NCI-H1436 (cell line): ENCODE measurements at regions not wholly inside any gene's neighbourhood (a gene's known extent, or its start where the extent isn't known, plus 50 kb on each side); places are given as distances from the start of the nearest gene placed in this dataset.
"Not testable (repeated sequence)": the region's sequence is repeated elsewhere in the genome, so short reads cannot be mapped to it uniquely, and the experiment has no call there.

Experiments
- DNase-seq: peaks from one replicate; lab custom pipeline; 2025; lab: John Stamatoyannopoulos, UW

GRCh38 chrX:23458957-23459356, 124.3 kb downstream of the PTCHD1 start:
- not testable (repeated sequence) for DNase-seq

GRCh38 chrX:23465105-23465791, 130.6 kb downstream of the PTCHD1 start:
- no peak for DNase-seq

GRCh38 chrX:23465985-23466384, 131.3 kb downstream of the PTCHD1 start:
- DNase-seq: no peak

- no peak for DNase-seq
These were observed 143.4 kb downstream of the PTCHD1 start for GRCh38 chrX:23478056-23478455.

GRCh38 chrX:23478561-23478960, 143.9 kb downstream of the PTCHD1 start:
- no peak for DNase-seq

GRCh38 chrX:23482561-23482960, 147.9 kb downstream of the PTCHD1 start:
- no peak for DNase-seq

- DNase-seq: peak; percentile 27
These were observed 148.7 kb downstream of the PTCHD1 start for GRCh38 chrX:23483396-23483795.

GRCh38 chrX:23493941-23494374, 159.3 kb downstream of the PTCHD1 start:
- no peak for DNase-seq

GRCh38 chrX:23494741-23495140, 160.1 kb downstream of the PTCHD1 start:
- no peak for DNase-seq

GRCh38 chrX:23497919-23498318, 163.3 kb downstream of the PTCHD1 start:
- no peak for DNase-seq

- DNase-seq: no peak
These were observed 165.3 kb upstream of the PRDX4 start for GRCh38 chrX:23501974-23502373.

GRCh38 chrX:23503835-23504539, 163.3 kb upstream of the PRDX4 start:
- no peak for DNase-seq

GRCh38 chrX:23504540-23504884, 162.8 kb upstream of the PRDX4 start:
- DNase-seq: no peak

- no peak for DNase-seq
These were observed 162.4 kb upstream of the PRDX4 start for GRCh38 chrX:23504895-23505294.

- no peak for DNase-seq
These were observed 161.6 kb upstream of the PRDX4 start for GRCh38 chrX:23505531-23506303.

GRCh38 chrX:23509256-23509655, 158.0 kb upstream of the PRDX4 start:
- no peak for DNase-seq

GRCh38 chrX:23511793-23512192, 155.5 kb upstream of the PRDX4 start:
- no peak for DNase-seq

- no peak for DNase-seq
These were observed 154.2 kb upstream of the PRDX4 start for GRCh38 chrX:23513121-23513520.

- DNase-seq: no peak
These were observed 153.2 kb upstream of the PRDX4 start for GRCh38 chrX:23514082-23514481.

- no peak for DNase-seq
These were observed 152.3 kb upstream of the PRDX4 start for GRCh38 chrX:23515028-23515427.

GRCh38 chrX:23523026-23523657, 144.2 kb upstream of the PRDX4 start:
- not testable (repeated sequence) for DNase-seq

- no peak for DNase-seq
These were observed 142.8 kb upstream of the PRDX4 start for GRCh38 chrX:23524467-23524866.

- no peak for DNase-seq
These were observed 141.8 kb upstream of the PRDX4 start for GRCh38 chrX:23525531-23525930.
